ENCODE measurements at regions not wholly inside any gene's neighbourhood (a gene's known extent, or its start where the extent isn't known, plus 50 kb on each side); places are given as distances from the start of the nearest gene placed in this dataset.

DNA sequence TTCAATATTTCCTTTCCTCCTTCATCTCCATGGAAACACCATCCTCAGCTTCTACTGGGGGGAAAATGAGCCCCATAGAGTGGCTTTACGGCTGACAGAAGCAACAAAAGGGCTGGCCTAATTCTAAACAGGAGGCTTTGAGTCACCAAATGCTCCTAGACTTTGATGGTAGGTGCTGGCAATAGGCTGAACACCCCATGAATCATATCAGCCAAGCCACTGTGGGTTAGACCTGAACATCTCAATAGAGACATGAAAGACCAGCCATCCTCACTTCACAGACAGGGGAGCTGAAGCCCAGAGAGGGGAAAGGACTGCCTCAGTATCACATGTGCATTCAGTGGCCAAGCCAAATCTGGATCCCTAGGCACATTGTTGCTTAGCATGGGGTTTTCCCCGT, 107.6 kb downstream of the AMER1 start:
- no peak for DNase-seq (ENCODE audit: extremely low spot score)
- CTCF ChIA-PET: no interaction called here
- TF ChIP-seq, protein P1, sequence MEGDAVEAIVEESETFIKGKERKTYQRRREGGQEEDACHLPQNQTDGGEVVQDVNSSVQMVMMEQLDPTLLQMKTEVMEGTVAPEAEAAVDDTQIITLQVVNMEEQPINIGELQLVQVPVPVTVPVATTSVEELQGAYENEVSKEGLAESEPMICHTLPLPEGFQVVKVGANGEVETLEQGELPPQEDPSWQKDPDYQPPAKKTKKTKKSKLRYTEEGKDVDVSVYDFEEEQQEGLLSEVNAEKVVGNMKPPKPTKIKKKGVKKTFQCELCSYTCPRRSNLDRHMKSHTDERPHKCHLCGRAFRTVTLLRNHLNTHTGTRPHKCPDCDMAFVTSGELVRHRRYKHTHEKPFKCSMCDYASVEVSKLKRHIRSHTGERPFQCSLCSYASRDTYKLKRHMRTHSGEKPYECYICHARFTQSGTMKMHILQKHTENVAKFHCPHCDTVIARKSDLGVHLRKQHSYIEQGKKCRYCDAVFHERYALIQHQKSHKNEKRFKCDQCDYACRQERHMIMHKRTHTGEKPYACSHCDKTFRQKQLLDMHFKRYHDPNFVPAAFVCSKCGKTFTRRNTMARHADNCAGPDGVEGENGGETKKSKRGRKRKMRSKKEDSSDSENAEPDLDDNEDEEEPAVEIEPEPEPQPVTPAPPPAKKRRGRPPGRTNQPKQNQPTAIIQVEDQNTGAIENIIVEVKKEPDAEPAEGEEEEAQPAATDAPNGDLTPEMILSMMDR (IDR thresholded peaks at IDR 0.05; ENCODE audit: control extremely low read depth, extremely low read depth, low read depth, missing control alignments): no peak
- POLR2A ChIA-PET: no interaction called here

DNA sequence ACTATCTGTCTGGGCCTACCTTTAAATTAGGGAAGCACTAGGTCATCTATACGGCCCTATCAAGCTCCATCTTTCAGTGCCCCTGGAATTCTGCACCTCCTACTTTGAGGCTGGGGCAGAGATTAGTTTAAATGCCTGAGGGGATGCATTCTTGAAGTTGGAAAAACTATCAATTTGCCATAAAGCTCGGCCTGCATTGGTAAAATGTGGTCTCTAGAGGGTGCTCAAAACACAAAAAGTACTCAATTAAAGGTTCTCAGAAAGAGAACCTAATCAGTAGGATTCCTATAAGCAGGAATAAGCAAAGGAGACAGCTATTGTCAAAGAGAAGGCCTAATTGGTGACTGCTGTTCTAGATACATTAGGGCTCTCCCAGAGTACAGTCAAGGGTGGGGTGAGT, 111.7 kb downstream of the AMER1 start:
- TF ChIP-seq, protein P1 (IDR thresholded peaks at IDR 0.05; ENCODE audit: control extremely low read depth, extremely low read depth, low read depth, missing control alignments): peak; percentile 4
- DNase-seq (ENCODE audit: extremely low spot score): no peak
- ChIA-PET CTCF (interaction anchor here (0.9 to 1.6 kb wide), 3 partner anchors 17 to 697 kb away, joined by 3 read pairs; no protein-coding TSS in a partner anchor), POLR2A (no interaction called here)
